Activated CD8-positive, alpha-beta T cell treated with anti-CD3 and anti-CD28 coated beads for 36 hours (primary cell): ENCODE measurements at regions not wholly inside any gene's neighbourhood (a gene's known extent, or its start where the extent isn't known, plus 50 kb on each side); places are given as distances from the start of the nearest gene placed in this dataset.

Experiments
- ATAC-seq: fragments of 200-7000 bp; cut with Tn5 transposase; one replicate; pipeline ENCODE4 v1.10.0; 2021; ENCODE audit warnings: mild to moderate bottlenecking, moderate library complexity
- CTCF ChIA-PET: fragments of 350-600 bp; sonication (Branson Sonifier 250); formaldehyde crosslinking; loops from one replicate; lab custom pipeline; 2021; ENCODE audit warnings: antibody characterized with exemption; lab: Charles Lee
- POLR2A ChIA-PET: fragments of 350-600 bp; sonication (Branson Sonifier 250); formaldehyde crosslinking; loops from one replicate; lab custom pipeline; 2021; ENCODE audit warnings: antibody characterized with exemption; lab: Charles Lee
- DNase-seq: peaks from one replicate; pipeline ENCODE4 v3.0.0-alpha.2; 2020
- H3K27ac Mint-ChIP-seq: one replicate; pipeline ENCODE4 v1.8.0; 2021; ENCODE audit warnings: mild to moderate bottlenecking, mixed read lengths
- H3K27me3 Mint-ChIP-seq: one replicate; pipeline ENCODE4 v1.8.0; 2021; ENCODE audit warnings: mixed read lengths
- H3K36me3 Mint-ChIP-seq: one replicate; pipeline ENCODE4 v1.8.0; 2021; ENCODE audit warnings: low read depth, mixed read lengths
- H3K4me1 Mint-ChIP-seq: one replicate; pipeline ENCODE4 v1.8.0; 2021; ENCODE audit warnings: low read depth, mixed read lengths
- H3K4me3 Mint-ChIP-seq: one replicate; pipeline ENCODE4 v1.8.0; 2021; ENCODE audit warnings: mild to moderate bottlenecking, moderate library complexity, mixed read lengths
- H3K9me3 Mint-ChIP-seq: one replicate; pipeline ENCODE4 v1.8.0; 2021; ENCODE audit warnings: mixed read lengths
- intact Hi-C: fragments of 100-400 bp; cut with micrococcal nuclease; formaldehyde crosslinking; loops from one replicate; pipeline ENCODE4 v1.10.0; 2022
- TF ChIP-seq, protein P1 (sequence below): fragments of 200-600 bp; IDR thresholded peaks from one replicate; pipeline ENCODE4 v1.8.0; 2022; ENCODE audit warnings: antibody characterized with exemption, mild to moderate bottlenecking

DNA sequence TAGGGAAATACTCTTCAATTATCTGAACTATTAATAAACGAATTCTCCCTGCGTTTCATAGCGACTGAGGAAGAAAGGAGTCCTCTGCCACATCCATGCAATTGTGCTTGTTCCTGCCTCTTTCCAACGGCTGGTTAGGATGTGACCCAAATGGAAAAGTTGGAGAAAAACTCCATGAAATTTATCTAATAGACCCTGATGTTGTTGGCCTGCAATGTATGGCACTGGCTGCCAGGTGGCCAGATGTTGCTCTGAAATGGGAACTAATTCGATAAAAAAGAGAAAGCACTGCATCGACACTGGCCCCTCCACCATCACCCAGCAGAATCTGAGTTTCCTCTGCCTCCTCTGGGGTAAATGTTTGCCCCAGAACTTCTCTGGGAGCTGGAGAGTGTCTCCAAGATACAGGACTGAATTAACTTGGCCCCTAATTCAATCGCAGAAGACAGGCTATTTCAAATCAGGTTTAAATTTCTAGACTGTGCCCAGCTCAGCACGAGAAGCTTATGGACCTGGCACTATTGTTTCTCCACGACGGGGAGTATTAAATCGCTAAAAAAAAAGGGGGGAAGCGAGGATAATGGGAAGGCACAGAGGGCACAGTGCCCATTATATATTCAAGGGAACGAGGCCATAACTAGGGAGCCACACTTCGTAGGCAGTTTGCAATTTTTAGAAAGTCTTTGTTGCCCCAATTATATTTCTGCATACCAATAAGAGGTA, 103.9 kb downstream of the ZIC5 start:
- Mint-ChIP-seq H3K27me3 (peaks cover 4% of the 10 kb centered on the region), H3K4me1 (no peaks in the 10 kb centered on the region), H3K36me3 (peaks cover 2% of the 10 kb centered on the region), H3K9me3 (no peaks in the 10 kb centered on the region), H3K27ac (no peak overlapping the region), H3K4me3 (no peak overlapping the region)
- ChIA-PET CTCF (interaction anchor here (1.4 kb wide), 1 partner anchor 12 kb away, joined by 6 read pairs; no protein-coding TSS in a partner anchor), POLR2A (no interaction called here)
- no peak for DNase-seq
- TF ChIP-seq, protein P1, sequence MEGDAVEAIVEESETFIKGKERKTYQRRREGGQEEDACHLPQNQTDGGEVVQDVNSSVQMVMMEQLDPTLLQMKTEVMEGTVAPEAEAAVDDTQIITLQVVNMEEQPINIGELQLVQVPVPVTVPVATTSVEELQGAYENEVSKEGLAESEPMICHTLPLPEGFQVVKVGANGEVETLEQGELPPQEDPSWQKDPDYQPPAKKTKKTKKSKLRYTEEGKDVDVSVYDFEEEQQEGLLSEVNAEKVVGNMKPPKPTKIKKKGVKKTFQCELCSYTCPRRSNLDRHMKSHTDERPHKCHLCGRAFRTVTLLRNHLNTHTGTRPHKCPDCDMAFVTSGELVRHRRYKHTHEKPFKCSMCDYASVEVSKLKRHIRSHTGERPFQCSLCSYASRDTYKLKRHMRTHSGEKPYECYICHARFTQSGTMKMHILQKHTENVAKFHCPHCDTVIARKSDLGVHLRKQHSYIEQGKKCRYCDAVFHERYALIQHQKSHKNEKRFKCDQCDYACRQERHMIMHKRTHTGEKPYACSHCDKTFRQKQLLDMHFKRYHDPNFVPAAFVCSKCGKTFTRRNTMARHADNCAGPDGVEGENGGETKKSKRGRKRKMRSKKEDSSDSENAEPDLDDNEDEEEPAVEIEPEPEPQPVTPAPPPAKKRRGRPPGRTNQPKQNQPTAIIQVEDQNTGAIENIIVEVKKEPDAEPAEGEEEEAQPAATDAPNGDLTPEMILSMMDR, result no peak
- intact Hi-C loops, result no loop called here
- ATAC-seq, result no peak

DNA sequence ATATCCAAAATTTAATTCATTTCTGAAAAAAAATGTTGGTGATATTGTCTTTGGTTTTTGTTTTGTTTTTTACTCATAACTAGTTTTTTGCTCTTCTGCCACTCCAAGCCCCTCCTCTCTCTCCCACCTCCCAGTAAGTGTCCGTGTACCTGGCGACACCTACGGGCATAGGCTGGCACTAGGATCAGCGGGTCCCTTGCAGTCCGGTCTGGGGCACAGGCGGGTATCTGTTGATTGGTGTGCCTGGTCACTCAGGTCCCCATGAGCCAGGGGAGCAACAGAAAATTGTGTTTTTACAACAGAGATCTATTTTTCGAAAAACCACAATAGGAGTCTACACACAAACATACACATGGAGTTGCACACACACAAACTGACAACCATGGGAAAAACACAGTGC, 104.8 kb downstream of the ZIC5 start:
- intact Hi-C loops, result no loop called here
- H3K27ac Mint-ChIP-seq, result no peak overlapping the region
- H3K4me3 Mint-ChIP-seq, result no peak overlapping the region
- TF ChIP-seq, protein P1, result no peak
- peaks cover 8% of the 10 kb centered on the region for H3K27me3 Mint-ChIP-seq
- CTCF ChIA-PET, result interaction anchor here (1.4 kb wide), 1 partner anchor 11 kb away, joined by 6 read pairs; no protein-coding TSS in a partner anchor
- ATAC-seq, result no peak
- no peaks in the 10 kb centered on the region for H3K9me3 Mint-ChIP-seq
- DNase-seq, result no peak
- POLR2A ChIA-PET, result no interaction called here
- H3K4me1 Mint-ChIP-seq, result peaks cover 5% of the 10 kb centered on the region
- peaks cover 2% of the 10 kb centered on the region for H3K36me3 Mint-ChIP-seq

DNA sequence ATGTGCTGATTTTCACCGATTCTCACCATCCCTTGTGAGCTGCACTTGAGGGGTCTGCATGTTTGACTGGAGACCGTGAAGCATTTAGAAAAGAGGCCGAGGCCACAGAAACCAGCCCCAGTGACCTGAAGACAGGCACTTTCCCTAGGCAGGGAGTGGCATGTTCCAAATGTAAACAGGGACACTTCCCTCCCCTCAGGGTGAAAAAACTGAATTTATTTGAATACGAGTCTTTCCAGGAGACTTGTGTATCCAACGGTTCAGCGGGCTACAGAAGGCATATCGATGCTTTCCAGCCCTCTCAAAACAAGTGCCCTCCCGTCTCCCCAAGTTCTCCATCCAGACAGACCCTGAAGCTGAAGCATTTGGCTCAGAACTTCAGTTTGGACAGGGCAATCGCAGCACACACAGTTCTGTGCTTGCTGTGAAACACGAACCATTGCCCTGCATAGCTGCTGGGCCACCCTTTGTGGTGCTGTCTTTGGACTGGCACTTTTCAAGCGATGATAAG, 106.1 kb downstream of the ZIC5 start:
- TF ChIP-seq, protein P1, result no peak
- intact Hi-C loops, result no loop called here
- peaks cover 11% of the 10 kb centered on the region for H3K27me3 Mint-ChIP-seq
- POLR2A ChIA-PET, result interaction anchor here (0.6 kb wide), 1 partner anchor 196 kb away, joined by 3 read pairs; no protein-coding TSS in a partner anchor
- no peak overlapping the region for H3K27ac Mint-ChIP-seq
- CTCF ChIA-PET, result no interaction called here
- peaks cover 2% of the 10 kb centered on the region for H3K36me3 Mint-ChIP-seq
- no peak for ATAC-seq
- no peak for DNase-seq
- H3K4me1 Mint-ChIP-seq, result peaks cover 5% of the 10 kb centered on the region
- no peak overlapping the region for H3K4me3 Mint-ChIP-seq
- no peaks in the 10 kb centered on the region for H3K9me3 Mint-ChIP-seq

DNA sequence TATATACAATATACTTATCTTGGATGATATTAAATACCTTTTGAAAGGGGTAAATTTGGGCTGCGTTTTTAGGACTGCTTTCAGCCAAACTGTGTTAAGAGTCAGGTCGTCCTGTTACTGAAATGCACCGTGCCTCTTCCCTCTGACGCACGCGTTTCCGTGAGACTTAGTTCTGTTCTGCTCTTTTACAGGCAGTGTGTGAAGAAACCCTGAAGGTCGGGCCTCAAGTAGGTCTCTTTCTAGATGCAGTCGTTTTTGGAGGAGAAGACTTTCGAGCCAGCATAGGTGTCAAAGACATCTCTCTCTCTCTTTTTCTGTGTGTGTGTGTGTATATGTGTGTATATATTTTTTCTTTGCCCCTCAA, 107.0 kb downstream of the ZIC5 start:
- DNase-seq, result no peak
- H3K4me3 Mint-ChIP-seq, result no peak overlapping the region
- no peaks in the 10 kb centered on the region for H3K9me3 Mint-ChIP-seq
- H3K27ac Mint-ChIP-seq, result no peak overlapping the region
- ATAC-seq, result no peak
- intact Hi-C loops, result no loop called here
- peaks cover 2% of the 10 kb centered on the region for H3K36me3 Mint-ChIP-seq
- ChIA-PET POLR2A (interaction anchor here (0.6 kb wide), 1 partner anchor 195 kb away, joined by 3 read pairs; no protein-coding TSS in a partner anchor), CTCF (no interaction called here)
- H3K4me1 Mint-ChIP-seq, result peaks cover 9% of the 10 kb centered on the region
- peaks cover 11% of the 10 kb centered on the region for H3K27me3 Mint-ChIP-seq
- TF ChIP-seq, protein P1, result no peak
